DND-41 (cell line): ENCODE measurements at regions not wholly inside any gene's neighbourhood (a gene's known extent, or its start where the extent isn't known, plus 50 kb on each side); places are given as distances from the start of the nearest gene placed in this dataset.

ENCODE experiments used
- ATAC-seq: fragments of 200-7000 bp; cut with Tn5 transposase; 3 replicates; pipeline ENCODE4 v1.9.1; 2021; ENCODE audit warnings: low read depth; ENCODE audit not compliant: insufficient read depth
- DNase-seq: peaks from one replicate; pipeline ENCODE4 v3.0.0-alpha.2; 2020
- H2AFZ ChIP-seq: 2 replicates; pipeline ENCODE4 v1.6.0; 2012; ENCODE audit warnings: low read depth, low read length
- H3K27ac ChIP-seq: 2 replicates; pipeline ENCODE4 v1.5.1; 2012; ENCODE audit warnings: low read length, inconsistent platforms
- H3K27me3 ChIP-seq: fragments of 200-600 bp; sonication (generic); 2 replicates; pipeline ENCODE4 v1.6.0; 2012; ENCODE audit warnings: low read length, mild to moderate bottlenecking, inconsistent platforms; ENCODE audit not compliant: insufficient read depth, poor library complexity
- H3K36me3 ChIP-seq: 2 replicates; pipeline ENCODE4 v1.5.1; 2012; ENCODE audit warnings: low read length, inconsistent platforms; ENCODE audit not compliant: insufficient read depth
- H3K4me1 ChIP-seq: 2 replicates; pipeline ENCODE4 v1.5.1; 2012; ENCODE audit warnings: mild to moderate bottlenecking, low read length; ENCODE audit not compliant: insufficient read depth
- H3K4me2 ChIP-seq: 2 replicates; pipeline ENCODE4 v1.6.0; 2012; ENCODE audit warnings: mild to moderate bottlenecking, moderate library complexity, low read length, inconsistent platforms; ENCODE audit not compliant: insufficient read depth
- H3K4me3 ChIP-seq, 2 experiments: fragments of 200-600 bp in 1 of 2; shearing (Covaris generic) in 1 of 2; 2 replicates each; pipeline ENCODE4 v1.5.1; 2012 to 2016; ENCODE audit warnings: inconsistent platforms in 2 of 2, low read length in 2 of 2, mild to moderate bottlenecking in 2 of 2, low read depth in 1 of 2, moderate library complexity in 1 of 2
- H3K79me2 ChIP-seq: 2 replicates; pipeline ENCODE4 v1.6.0; 2012; ENCODE audit warnings: low read length, inconsistent platforms; ENCODE audit not compliant: insufficient read depth
- H3K9ac ChIP-seq: 2 replicates; pipeline ENCODE4 v1.6.0; 2012; ENCODE audit warnings: low read depth, mild to moderate bottlenecking, inconsistent platforms, low read length, moderate library complexity
- H3K9me3 ChIP-seq: 2 replicates; pipeline ENCODE4 v1.5.1; 2012; ENCODE audit warnings: low read length, moderate library complexity, mild to moderate bottlenecking, inconsistent platforms; ENCODE audit not compliant: insufficient read depth, severe bottlenecking
- H4K20me1 ChIP-seq: 2 replicates; pipeline ENCODE4 v1.6.0; 2012; ENCODE audit warnings: low read length; ENCODE audit not compliant: insufficient read depth
- CTCF ChIP-seq: IDR thresholded peaks from 2 replicates; pipeline ENCODE4 v1.5.1; 2012; ENCODE audit warnings: borderline replicate concordance, low read length, moderate library complexity, mild to moderate bottlenecking; ENCODE audit not compliant: poor library complexity, severe bottlenecking; ENCODE audit errors: extremely low read depth
- EZH2 ChIP-seq: IDR thresholded peaks from 3 replicates; pipeline ENCODE4 v1.6.1; 2012; ENCODE audit warnings: borderline replicate concordance, low read depth, mild to moderate bottlenecking, moderate library complexity, low read length, inconsistent platforms; ENCODE audit not compliant: severe bottlenecking

- ATAC-seq, result no peak
- TF ChIP-seq CTCF (no peak), EZH2 (no peak)
- Histone ChIP-seq H3K9me3 (no peaks in the 10 kb centered on the region), H2AFZ (no peak overlapping the region), H3K27ac (no peak overlapping the region), H3K4me3 (no peak overlapping the region), H3K9ac (no peak overlapping the region), H3K27me3 (no peaks in the 10 kb centered on the region), H3K36me3 (no peaks in the 10 kb centered on the region), H4K20me1 (no peaks in the 10 kb centered on the region), H3K4me2 (no peak overlapping the region), H3K4me1 (no peaks in the 10 kb centered on the region), H3K79me2 (no peaks in the 10 kb centered on the region)
- no peak for DNase-seq
These were observed 108.6 kb upstream of the USP24 start for GRCh38 chr1:55323760-55324159.

GRCh38 chr1:55322842-55323241 lies 107.7 kb upstream of the USP24 start:
- Histone ChIP-seq H3K4me3 (no peak overlapping the region), H2AFZ (no peak overlapping the region), H3K9ac (no peak overlapping the region), H4K20me1 (no peaks in the 10 kb centered on the region), H3K4me2 (no peak overlapping the region), H3K27ac (no peak overlapping the region), H3K79me2 (no peaks in the 10 kb centered on the region), H3K36me3 (no peaks in the 10 kb centered on the region), H3K4me1 (no peaks in the 10 kb centered on the region), H3K27me3 (no peaks in the 10 kb centered on the region), H3K9me3 (no peaks in the 10 kb centered on the region)
- no peak for TF ChIP-seq EZH2
- TF ChIP-seq CTCF, result no peak
- no peak for DNase-seq
- no peak for ATAC-seq

GRCh38 chr1:55321942-55322341 lies 106.8 kb upstream of the USP24 start:
- no peaks in the 10 kb centered on the region for H3K36me3 ChIP-seq
- no peak for ATAC-seq
- H3K9me3 ChIP-seq, result no peaks in the 10 kb centered on the region
- H3K4me3 ChIP-seq, result no peak overlapping the region
- H3K79me2 ChIP-seq, result no peaks in the 10 kb centered on the region
- H4K20me1 ChIP-seq, result no peaks in the 10 kb centered on the region
- H3K27ac ChIP-seq, result no peak overlapping the region
- no peak overlapping the region for H2AFZ ChIP-seq
- TF ChIP-seq CTCF, result no peak
- no peak for TF ChIP-seq EZH2
- DNase-seq, result no peak
- H3K9ac ChIP-seq, result no peak overlapping the region
- H3K27me3 ChIP-seq, result no peaks in the 10 kb centered on the region
- no peak overlapping the region for H3K4me2 ChIP-seq
- no peaks in the 10 kb centered on the region for H3K4me1 ChIP-seq

GRCh38 chr1:55320891-55321290 lies 105.7 kb upstream of the USP24 start:
- no peak overlapping the region for H3K4me3 ChIP-seq
- no peaks in the 10 kb centered on the region for H4K20me1 ChIP-seq
- H3K4me2 ChIP-seq, result no peak overlapping the region
- H3K27me3 ChIP-seq, result no peaks in the 10 kb centered on the region
- H3K36me3 ChIP-seq, result no peaks in the 10 kb centered on the region
- H3K9ac ChIP-seq, result no peak overlapping the region
- H2AFZ ChIP-seq, result no peak overlapping the region
- H3K79me2 ChIP-seq, result no peaks in the 10 kb centered on the region
- no peak for TF ChIP-seq CTCF
- no peak for TF ChIP-seq EZH2
- H3K27ac ChIP-seq, result no peak overlapping the region
- ATAC-seq (no peak), DNase-seq (no peak)
- H3K9me3 ChIP-seq, result no peaks in the 10 kb centered on the region
- no peaks in the 10 kb centered on the region for H3K4me1 ChIP-seq
